Ishikawa (cell line): ENCODE measurements at regions not wholly inside any gene's neighbourhood (a gene's known extent, or its start where the extent isn't known, plus 50 kb on each side); places are given as distances from the start of the nearest gene placed in this dataset.

Source experiments
- CEBPB ChIP-seq: IDR thresholded peaks from 2 replicates; pipeline ENCODE4 v1.6.1; 2012
- EGR1 ChIP-seq: IDR thresholded peaks from 2 replicates; pipeline ENCODE4 v1.6.1; 2012
- REST ChIP-seq: IDR thresholded peaks from 2 replicates; pipeline ENCODE4 v1.6.1; 2012; ENCODE audit warnings: low read depth, mild to moderate bottlenecking
- ZBTB7A ChIP-seq: IDR thresholded peaks from 2 replicates; pipeline ENCODE4 v1.6.1; 2012; ENCODE audit warnings: low read depth

DNA sequence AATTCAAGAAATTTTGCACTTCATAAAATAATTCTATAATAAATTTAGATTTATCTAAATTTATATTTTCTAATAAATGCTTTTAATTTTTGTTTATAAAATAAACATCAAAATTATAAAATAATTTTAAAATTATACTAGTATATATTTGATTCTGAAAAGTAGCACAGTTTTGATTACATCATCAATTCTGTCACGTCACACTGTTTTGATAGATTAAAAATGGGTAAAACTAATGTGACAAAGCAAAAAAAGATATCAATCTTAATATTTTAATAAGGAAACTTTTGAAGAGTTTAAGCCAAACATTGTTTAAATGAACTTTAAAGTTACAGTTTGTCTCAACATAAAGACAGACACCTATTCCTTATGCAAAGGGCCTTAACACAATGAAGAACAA is 1001.8 kb downstream of the KCNT2 start:
- TF ChIP-seq CEBPB (no peak), EGR1 (no peak), ZBTB7A (no peak), REST (no peak)
